ENCODE measurements at regions not wholly inside any gene's neighbourhood (a gene's known extent, or its start where the extent isn't known, plus 50 kb on each side); places are given as distances from the start of the nearest gene placed in this dataset.

DNA sequence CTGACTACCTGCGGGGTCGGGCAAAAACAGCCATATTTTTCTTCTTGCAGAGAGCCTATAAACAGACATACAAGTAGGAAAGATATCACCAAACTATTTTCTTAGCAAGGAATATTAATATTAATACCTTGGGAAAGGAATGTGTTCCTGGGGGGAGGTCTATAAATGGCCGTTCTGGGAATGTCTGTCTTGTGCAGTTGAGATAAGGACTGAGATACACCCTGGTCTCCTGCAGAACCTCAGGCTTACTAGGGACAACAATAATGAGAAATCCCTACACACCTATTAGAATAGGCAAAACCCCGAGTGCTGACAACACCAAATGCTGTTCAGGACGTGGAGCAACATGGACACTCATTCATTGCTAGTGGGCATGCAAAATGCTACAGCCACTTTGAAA lies 297.2 kb downstream of the DRD1 start:
- TF ChIP-seq, protein P1, sequence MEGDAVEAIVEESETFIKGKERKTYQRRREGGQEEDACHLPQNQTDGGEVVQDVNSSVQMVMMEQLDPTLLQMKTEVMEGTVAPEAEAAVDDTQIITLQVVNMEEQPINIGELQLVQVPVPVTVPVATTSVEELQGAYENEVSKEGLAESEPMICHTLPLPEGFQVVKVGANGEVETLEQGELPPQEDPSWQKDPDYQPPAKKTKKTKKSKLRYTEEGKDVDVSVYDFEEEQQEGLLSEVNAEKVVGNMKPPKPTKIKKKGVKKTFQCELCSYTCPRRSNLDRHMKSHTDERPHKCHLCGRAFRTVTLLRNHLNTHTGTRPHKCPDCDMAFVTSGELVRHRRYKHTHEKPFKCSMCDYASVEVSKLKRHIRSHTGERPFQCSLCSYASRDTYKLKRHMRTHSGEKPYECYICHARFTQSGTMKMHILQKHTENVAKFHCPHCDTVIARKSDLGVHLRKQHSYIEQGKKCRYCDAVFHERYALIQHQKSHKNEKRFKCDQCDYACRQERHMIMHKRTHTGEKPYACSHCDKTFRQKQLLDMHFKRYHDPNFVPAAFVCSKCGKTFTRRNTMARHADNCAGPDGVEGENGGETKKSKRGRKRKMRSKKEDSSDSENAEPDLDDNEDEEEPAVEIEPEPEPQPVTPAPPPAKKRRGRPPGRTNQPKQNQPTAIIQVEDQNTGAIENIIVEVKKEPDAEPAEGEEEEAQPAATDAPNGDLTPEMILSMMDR (conservative IDR thresholded peaks at IDR 0.05; ENCODE audit: low read depth, low read length), result no peak
- TF ChIP-seq MAZ (IDR thresholded peaks at IDR 0.05; ENCODE audit: borderline replicate concordance, low read depth, low read length), result no peak
- no peak for TF ChIP-seq MAFK (IDR thresholded peaks at IDR 0.05; ENCODE audit: low read depth, low read length)
